ENCODE measurements at regions not wholly inside any gene's neighbourhood (a gene's known extent, or its start where the extent isn't known, plus 50 kb on each side); places are given as distances from the start of the nearest gene placed in this dataset.

GRCh38 chr21:35265170-35265877 lies 216.2 kb upstream of the RUNX1 start:
- no peak for TF ChIP-seq RARB (CRISPR knock-in tag; IDR thresholded peaks at IDR 0.05)
- TF ChIP-seq CSRNP3 (CRISPR knock-in tag; IDR thresholded peaks at IDR 0.05): no peak
- no peak for TF ChIP-seq ZNF8 (CRISPR knock-in tag; IDR thresholded peaks at IDR 0.05)
- TF ChIP-seq ARNTL (CRISPR knock-in tag; IDR thresholded peaks at IDR 0.05; ENCODE audit: borderline replicate concordance, low read depth): no peak
- no peak for TF ChIP-seq CREB5 (CRISPR knock-in tag; IDR thresholded peaks at IDR 0.05; ENCODE audit: low read depth)
- no peak for TF ChIP-seq TOX (CRISPR knock-in tag; IDR thresholded peaks at IDR 0.05; ENCODE audit: borderline replicate concordance)
- no peak for TF ChIP-seq PATZ1 (CRISPR knock-in tag; IDR thresholded peaks at IDR 0.05; ENCODE audit: borderline replicate concordance)

Measured in SK-N-SH treated with all-trans-retinoic acid at 6 μM for 48 hours (cell line).